SJSA1 (cell line): ENCODE measurements at regions not wholly inside any gene's neighbourhood (a gene's known extent, or its start where the extent isn't known, plus 50 kb on each side); places are given as distances from the start of the nearest gene placed in this dataset.
"Not testable (repeated sequence)": the region's sequence is repeated elsewhere in the genome, so short reads cannot be mapped to it uniquely, and the experiment has no call there.

ENCODE experiments used
- DNase-seq, 2 experiments: peaks; one replicate each; pipeline ENCODE4 v3.0.0-alpha.2; 2015 to 2020; ENCODE audit warnings: low spot score in 2 of 2, low read depth in 1 of 2
- H3K27ac ChIP-seq: fragments of 250-450 bp; sonication (Bioruptor Pico); 2 replicates; pipeline ENCODE4 v1.5.1; 2020; ENCODE audit warnings: mild to moderate bottlenecking, moderate library complexity
- H3K27me3 ChIP-seq: fragments of 250-450 bp; sonication (Bioruptor Pico); replicated peaks from 2 replicates; pipeline ENCODE4 v1.5.1; 2020; ENCODE audit warnings: mild to moderate bottlenecking, moderate library complexity
- H3K36me3 ChIP-seq: fragments of 250-450 bp; sonication (Bioruptor Pico); 2 replicates; pipeline ENCODE4 v1.5.1; 2020; ENCODE audit warnings: mild to moderate bottlenecking
- H3K4me1 ChIP-seq: fragments of 250-450 bp; sonication (Bioruptor Pico); replicated peaks from 2 replicates; pipeline ENCODE4 v1.6.1; 2021; ENCODE audit warnings: mild to moderate bottlenecking
- H3K4me3 ChIP-seq: fragments of 250-450 bp; sonication (Bioruptor Pico); 2 replicates; pipeline ENCODE4 v1.5.1; 2020; ENCODE audit warnings: mild to moderate bottlenecking
- H3K9me3 ChIP-seq: fragments of 250-450 bp; sonication (Bioruptor Pico); replicated peaks from 2 replicates; pipeline ENCODE4 v1.5.1; 2020; ENCODE audit warnings: mild to moderate bottlenecking

DNA sequence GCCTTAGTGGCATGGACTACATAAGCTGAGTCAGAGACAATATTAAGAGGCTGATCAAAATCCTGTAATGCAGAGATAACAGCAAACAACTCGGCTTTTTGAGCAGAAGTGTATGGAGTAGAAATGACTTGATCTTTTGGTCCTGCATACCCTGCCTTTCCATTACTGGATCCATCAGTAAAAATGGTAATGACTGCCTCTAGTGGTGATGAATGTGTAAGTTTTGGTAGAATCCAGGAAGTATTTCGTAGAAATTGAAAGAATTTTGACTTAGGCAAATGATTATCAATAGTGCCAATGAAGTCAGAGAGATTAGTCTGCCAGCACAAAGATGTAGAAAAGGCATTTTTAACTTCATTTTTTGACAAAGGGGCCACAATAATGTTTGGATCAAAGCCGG, 146.4 kb upstream of the API5 start:
- not testable (repeated sequence) for H3K27ac ChIP-seq, H3K36me3 ChIP-seq, H3K4me3 ChIP-seq, H3K9me3 ChIP-seq, DNase-seq, H3K27me3 ChIP-seq, H3K4me1 ChIP-seq

DNA sequence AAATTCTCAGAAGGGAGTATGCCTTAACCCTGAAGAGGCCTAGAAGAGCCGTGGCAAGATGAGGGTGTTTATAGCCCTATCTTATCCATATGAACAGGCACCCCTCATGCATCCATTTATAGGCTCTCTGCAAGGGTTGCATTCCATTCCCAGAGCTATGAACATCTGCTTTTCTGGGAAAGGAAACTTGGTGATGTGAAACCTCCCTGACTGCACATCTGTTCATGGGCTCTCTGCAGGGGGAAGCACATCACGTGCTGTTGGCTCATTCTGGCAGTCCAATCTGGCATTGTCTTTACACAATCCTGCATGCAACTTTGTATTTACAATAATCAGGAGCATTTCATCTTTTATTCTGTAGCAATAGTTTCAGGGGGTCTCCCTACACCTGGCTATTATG, 143.6 kb upstream of the API5 start:
- H3K36me3 ChIP-seq, DNase-seq, H3K27me3 ChIP-seq, H3K27ac ChIP-seq, H3K4me1 ChIP-seq, H3K4me3 ChIP-seq, H3K9me3 ChIP-seq: not testable (repeated sequence)

DNA sequence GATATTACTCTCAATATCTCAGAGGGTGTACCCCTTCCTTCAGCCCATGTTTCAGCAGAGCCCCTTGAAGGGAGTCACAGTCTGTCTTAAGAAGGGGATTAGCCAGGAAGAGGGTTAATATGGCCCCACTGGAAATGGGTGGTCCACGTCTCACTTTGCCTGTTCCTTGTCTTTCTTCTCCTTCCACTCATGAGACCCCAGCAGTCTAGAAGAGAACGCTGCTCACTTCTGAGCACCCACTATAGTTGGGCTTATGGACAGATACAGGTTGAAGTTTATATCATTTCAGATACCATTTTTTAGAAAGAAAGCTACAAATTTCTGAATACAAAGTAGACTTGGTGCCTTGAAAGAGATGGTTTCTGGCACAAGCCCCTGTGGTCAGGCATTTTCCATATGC, 139.3 kb upstream of the API5 start:
- DNase-seq, result no peak
- Histone ChIP-seq H3K9me3 (no peaks in the 10 kb centered on the region), H3K36me3 (no peaks in the 10 kb centered on the region), H3K4me1 (no peaks in the 10 kb centered on the region), H3K27me3 (peaks cover 4% of the 10 kb centered on the region; the same call in 1 of the 2 replicates), H3K27ac (no peak overlapping the region), H3K4me3 (no peak overlapping the region)

DNA sequence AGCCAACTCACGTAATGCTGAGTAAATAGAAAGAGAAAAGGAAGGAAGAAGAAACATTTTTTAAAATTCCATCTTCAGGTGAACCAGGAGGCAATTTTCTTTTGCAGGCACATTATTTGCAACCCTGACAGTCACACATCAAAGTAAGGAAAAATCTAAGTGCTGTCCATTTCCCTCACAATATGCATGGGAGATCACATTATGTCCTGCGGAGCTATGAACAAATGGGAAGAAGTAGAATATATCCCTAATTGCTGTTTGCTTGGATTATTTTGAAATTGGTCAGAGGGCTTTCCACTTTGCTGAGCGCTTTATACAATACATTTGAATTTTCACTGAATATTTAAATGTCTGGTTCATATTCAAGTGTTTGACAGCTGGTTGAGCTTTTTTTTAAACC, 133.8 kb upstream of the API5 start:
- no peaks in the 10 kb centered on the region; the same call in 1 of the 2 replicates for H3K9me3 ChIP-seq
- no peaks in the 10 kb centered on the region for H3K36me3 ChIP-seq
- peaks cover 14% of the 10 kb centered on the region; the same call in 1 of the 2 replicates for H3K27me3 ChIP-seq
- no peak for DNase-seq
- no peaks in the 10 kb centered on the region for H3K4me1 ChIP-seq
- no peak overlapping the region for H3K4me3 ChIP-seq
- H3K27ac ChIP-seq, result no peak overlapping the region

DNA sequence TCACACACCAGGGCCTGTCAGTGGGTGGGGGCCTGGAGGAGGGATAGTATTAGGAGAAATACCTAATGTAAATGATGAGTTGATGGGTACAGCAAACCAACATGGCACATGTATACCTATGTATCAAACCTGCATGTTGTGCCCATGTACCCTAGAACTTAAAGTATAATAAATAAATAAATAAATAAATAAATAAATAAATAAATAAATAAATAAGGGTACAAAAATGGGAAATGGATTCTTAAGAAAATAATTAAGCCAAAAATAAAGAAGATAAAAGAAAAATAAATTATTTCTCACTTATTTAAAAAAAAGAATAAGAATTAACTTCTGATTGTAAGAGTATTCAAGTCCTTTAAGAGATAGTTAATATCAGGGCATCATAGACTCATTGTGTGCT, 117.3 kb upstream of the API5 start:
- H3K4me1 ChIP-seq, H3K4me3 ChIP-seq, H3K27ac ChIP-seq, H3K27me3 ChIP-seq, H3K9me3 ChIP-seq, H3K36me3 ChIP-seq, DNase-seq: not testable (repeated sequence)

DNA sequence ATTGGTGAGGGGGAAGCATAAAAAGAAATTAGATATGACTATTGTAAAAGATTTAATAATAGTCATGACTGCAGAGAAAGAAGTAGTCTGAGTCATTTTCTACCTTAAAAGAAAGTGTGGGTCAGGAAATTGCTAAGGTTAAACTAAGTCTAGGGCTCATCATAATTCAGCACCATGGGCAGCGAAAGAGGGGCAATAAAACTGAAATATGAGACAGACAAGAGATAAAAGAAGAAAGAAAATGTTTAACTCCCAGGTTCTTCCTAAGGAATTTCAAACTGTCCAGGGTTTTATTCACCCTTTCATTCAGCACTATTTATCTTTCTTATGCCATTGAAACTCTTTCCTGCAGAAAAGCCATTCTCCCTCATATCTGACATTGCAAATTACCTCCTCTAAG, 114.4 kb upstream of the API5 start:
- Histone ChIP-seq H3K27ac (no peak overlapping the region), H3K36me3 (no peaks in the 10 kb centered on the region), H3K9me3 (no peaks in the 10 kb centered on the region; the same call in 1 of the 2 replicates), H3K4me3 (no peak overlapping the region), H3K27me3 (no peaks in the 10 kb centered on the region), H3K4me1 (no peaks in the 10 kb centered on the region)
- DNase-seq, result no peak

DNA sequence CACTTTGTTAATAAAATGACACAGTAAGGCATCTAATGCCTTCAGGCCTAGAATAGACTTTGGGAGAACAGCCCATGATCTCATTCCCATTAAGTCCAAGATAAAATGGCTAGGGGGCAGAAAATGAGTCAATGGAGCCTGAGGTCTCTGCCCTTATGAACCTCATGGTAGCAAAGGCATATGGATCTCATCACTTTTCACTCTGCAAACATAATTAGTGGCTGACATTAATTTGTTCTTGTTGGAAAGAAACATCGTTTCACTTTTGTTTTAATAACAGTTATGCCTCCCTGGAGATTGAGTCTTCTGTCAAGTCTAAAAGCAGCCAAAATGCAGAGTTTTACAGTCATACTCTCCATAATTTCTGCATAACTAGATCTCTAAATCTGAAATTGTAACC, 111.8 kb upstream of the API5 start:
- no peak overlapping the region for H3K4me3 ChIP-seq
- DNase-seq, result no peak

DNA sequence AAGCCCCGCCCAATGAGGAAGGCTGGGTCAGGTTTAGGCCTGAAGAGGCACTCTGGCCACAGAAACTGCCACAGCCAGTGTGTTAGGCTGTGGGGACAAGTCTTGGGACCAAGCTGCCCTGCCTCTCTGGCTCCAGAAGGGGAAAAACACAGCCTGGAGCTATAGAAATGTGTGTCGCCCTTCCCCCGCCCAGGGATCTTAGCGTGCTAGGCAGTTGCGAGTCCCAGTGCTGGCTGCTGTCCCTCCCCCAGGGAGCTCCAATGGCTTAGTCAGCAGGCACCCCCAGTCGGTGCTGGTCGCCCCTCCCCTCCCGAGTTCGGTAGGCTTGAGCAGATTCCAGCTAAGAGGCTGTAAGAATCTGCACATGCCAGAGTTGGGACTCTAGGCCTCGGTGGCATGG, 99.5 kb upstream of the API5 start:
- no peaks in the 10 kb centered on the region for H3K27me3 ChIP-seq
- peaks cover 3% of the 10 kb centered on the region; the same call in 1 of the 2 replicates for H3K9me3 ChIP-seq
- no peaks in the 10 kb centered on the region for H3K4me1 ChIP-seq
- H3K4me3 ChIP-seq, result no peak overlapping the region
- H3K36me3 ChIP-seq, result no peaks in the 10 kb centered on the region
- no peak for DNase-seq
- H3K27ac ChIP-seq, result no peak overlapping the region

More for the DNA sequence above, 111.8 kb upstream of the API5 start:
- Histone ChIP-seq H3K27me3 (no peaks in the 10 kb centered on the region), H3K4me1 (no peaks in the 10 kb centered on the region), H3K27ac (no peak overlapping the region), H3K36me3 (no peaks in the 10 kb centered on the region), H3K9me3 (no peaks in the 10 kb centered on the region)

DNA sequence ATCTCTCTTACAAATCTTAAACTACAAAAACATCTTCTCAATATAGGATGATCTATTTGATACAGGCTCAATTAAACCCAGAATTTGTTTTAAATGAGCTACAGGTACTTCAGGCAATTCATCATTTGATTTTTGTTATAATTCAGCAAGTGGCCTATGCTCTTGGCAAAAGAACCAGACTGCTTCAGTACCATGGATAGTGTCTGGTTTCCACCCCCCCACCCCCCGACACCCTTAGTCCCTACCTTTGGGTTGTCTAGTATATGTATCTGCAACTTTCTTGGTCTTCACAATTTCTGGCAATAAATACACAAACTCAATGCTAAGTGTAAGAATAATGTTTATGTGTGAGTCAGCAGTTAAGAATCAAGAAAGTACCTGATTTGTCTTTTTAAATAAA, 97.3 kb upstream of the API5 start:
- DNase-seq, result no peak
- H3K4me1 ChIP-seq, result no peaks in the 10 kb centered on the region
- no peaks in the 10 kb centered on the region for H3K27me3 ChIP-seq
- H3K36me3 ChIP-seq, result no peaks in the 10 kb centered on the region
- H3K27ac ChIP-seq, result no peak overlapping the region
- no peak overlapping the region for H3K4me3 ChIP-seq
- H3K9me3 ChIP-seq, result peaks cover 3% of the 10 kb centered on the region; the same call in 1 of the 2 replicates

DNA sequence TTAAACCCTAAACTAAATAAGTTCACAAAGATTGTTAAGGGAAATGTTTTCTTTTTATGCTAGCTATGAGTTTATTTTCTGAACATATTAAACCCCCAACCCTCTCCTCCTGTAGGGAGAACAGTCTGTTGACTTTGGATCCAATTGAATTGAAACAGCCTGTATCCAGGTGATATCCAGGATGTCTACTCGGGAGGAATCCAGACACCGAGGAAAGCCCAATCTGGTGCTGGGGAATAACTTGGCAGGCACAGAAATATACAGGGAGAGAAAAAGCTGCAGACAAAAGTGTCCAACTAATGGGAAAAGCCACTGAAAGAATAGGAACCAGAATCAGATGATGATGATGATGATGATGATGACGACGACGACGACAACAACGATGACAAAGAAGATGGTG, 93.9 kb upstream of the API5 start:
- no peaks in the 10 kb centered on the region for H3K9me3 ChIP-seq
- no peaks in the 10 kb centered on the region for H3K36me3 ChIP-seq
- H3K27ac ChIP-seq, result no peak overlapping the region
- no peaks in the 10 kb centered on the region for H3K27me3 ChIP-seq
- no peak for DNase-seq
- H3K4me3 ChIP-seq, result no peak overlapping the region
- H3K4me1 ChIP-seq, result peaks cover 6% of the 10 kb centered on the region

DNA sequence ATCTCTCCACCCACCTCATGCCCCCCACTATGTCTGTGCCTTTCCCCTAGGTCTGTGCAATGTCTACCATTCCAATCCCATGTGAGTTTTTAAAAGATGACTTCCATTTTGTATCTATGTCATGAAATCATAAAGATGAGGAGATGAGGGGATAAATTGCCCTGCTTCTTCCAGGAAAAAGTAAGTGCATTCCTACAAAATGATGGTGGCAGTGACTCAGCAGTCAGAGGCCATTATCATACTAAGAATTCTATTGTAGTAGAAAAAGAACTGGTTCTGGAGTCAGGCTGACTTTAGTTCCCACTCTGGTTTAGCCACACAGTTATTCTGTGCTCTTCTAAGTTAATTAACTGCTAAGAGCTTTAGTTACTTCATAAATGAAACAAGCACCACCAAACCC, 89.6 kb upstream of the API5 start:
- DNase-seq, result no peak
- Histone ChIP-seq H3K4me3 (no peak overlapping the region), H3K27me3 (no peaks in the 10 kb centered on the region), H3K27ac (0 out of 2 replicates have a peak overlapping the region, but pooled peaks have one; percentile 11), H3K9me3 (no peaks in the 10 kb centered on the region), H3K4me1 (peaks cover 6% of the 10 kb centered on the region), H3K36me3 (no peaks in the 10 kb centered on the region)

DNA sequence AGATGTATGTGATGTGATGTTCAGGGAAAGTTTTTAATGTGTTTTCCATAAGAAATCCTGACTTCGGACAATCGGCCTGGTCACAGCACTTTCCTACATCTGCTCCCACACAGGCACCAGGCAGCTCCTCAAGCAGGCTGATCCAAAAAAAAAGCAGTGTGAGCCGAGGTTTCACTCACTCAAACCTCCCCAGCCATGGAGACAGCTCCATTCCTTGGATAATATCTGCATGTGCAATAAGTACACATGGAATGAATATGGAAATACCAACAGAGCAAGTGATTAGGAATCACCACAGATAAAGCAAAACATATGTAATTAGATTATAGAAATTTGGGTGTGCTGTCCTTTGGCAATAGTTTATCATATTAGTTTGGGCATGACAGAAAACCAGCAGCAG, 88.8 kb upstream of the API5 start:
- H3K4me3 ChIP-seq, result no peak overlapping the region
- H3K27ac ChIP-seq, result no peak overlapping the region
- no peak for DNase-seq
- no peaks in the 10 kb centered on the region for H3K36me3 ChIP-seq
- peaks cover 6% of the 10 kb centered on the region for H3K4me1 ChIP-seq
- no peaks in the 10 kb centered on the region for H3K27me3 ChIP-seq
- H3K9me3 ChIP-seq, result no peaks in the 10 kb centered on the region

DNA sequence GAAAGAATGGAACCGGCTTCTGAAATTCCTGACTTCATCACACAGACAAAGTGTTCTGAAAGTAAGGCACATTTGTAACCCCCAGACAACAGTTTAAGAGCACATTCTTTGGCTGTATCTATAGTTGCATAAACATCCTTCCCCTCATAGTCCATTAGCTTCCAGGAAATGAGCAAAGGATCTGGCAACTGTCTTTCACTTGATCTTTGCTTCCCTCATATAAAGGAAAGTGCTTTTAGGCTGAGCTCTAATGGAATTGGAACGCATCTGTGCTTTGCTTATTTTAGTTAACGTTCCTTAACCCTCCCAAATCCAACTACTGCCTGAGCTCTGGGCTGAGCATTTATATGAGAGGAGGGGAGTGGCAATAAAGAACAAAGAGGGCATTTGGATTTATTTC, 76.9 kb upstream of the API5 start:
- no peaks in the 10 kb centered on the region for H3K27me3 ChIP-seq
- H3K27ac ChIP-seq, result 0 out of 2 replicates have a peak overlapping the region, but pooled peaks have one; percentile 3
- no peak overlapping the region for H3K4me3 ChIP-seq
- peaks cover 17% of the 10 kb centered on the region for H3K4me1 ChIP-seq
- no peaks in the 10 kb centered on the region for H3K9me3 ChIP-seq
- H3K36me3 ChIP-seq, result no peaks in the 10 kb centered on the region
- DNase-seq, result peak in 1 of 2 experiments; percentile 12

DNA sequence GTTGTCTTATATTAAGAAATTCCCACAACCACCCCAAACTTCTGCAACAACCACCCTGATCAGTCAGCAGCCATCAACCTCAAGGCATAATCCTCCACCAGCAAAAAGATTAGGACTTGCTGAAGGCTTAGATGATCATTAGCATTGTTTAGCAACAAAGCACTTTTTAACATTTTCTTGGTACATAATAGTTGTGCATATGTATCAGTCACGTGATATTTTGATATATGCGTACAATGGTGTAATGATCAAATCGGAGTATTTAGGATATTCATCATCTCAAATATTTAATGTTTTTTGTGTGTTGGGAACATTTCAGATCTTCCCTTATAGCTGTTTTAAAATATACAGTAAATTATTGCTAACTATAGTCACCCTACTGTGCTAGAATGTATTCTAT, 73.5 kb upstream of the API5 start:
- Histone ChIP-seq H3K27ac (no peak overlapping the region), H3K9me3 (no peaks in the 10 kb centered on the region), H3K4me3 (no peak overlapping the region), H3K4me1 (peaks cover 17% of the 10 kb centered on the region), H3K27me3 (no peaks in the 10 kb centered on the region), H3K36me3 (no peaks in the 10 kb centered on the region)
- DNase-seq, result no peak

DNA sequence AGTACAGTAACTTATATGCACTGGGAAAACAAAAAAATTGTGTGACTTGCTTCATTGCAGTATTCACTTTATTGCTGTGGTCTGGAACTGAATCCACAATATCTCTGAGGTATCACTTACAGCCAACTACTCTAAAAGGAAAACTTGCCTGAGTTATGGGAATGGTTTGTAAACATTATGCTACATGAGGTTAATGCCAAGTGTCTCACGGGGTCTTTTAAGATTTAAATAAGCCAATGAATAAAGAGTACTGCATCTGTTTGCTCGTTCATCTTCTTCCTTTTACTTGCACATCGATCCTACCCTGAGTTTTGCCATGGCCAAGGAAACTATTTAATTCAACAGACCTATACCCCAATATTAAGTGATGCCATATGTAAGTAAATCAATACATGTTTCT, 72.0 kb upstream of the API5 start:
- Histone ChIP-seq H3K36me3 (no peaks in the 10 kb centered on the region), H3K4me3 (no peak overlapping the region), H3K4me1 (peaks cover 13% of the 10 kb centered on the region), H3K9me3 (no peaks in the 10 kb centered on the region), H3K27ac (no peak overlapping the region), H3K27me3 (no peaks in the 10 kb centered on the region)
- no peak for DNase-seq
